Nephron (organoid): ENCODE measurements at regions not wholly inside any gene's neighbourhood (a gene's known extent, or its start where the extent isn't known, plus 50 kb on each side); places are given as distances from the start of the nearest gene placed in this dataset.

Source experiments
- H3K27ac Mint-ChIP-seq, 3 experiments: 2 replicates each; pipeline ENCODE4 v1.8.0; 2020; ENCODE audit warnings: mixed read lengths in 3 of 3, mild to moderate bottlenecking in 2 of 3, moderate library complexity in 1 of 3
- H3K27me3 Mint-ChIP-seq: 2 replicates; pipeline ENCODE4 v1.8.0; 2021; ENCODE audit warnings: low read depth, mild to moderate bottlenecking, moderate library complexity, mixed read lengths
- H3K36me3 Mint-ChIP-seq: 2 replicates; pipeline ENCODE4 v1.8.0; 2020; ENCODE audit warnings: low read depth, mixed read lengths
- H3K4me1 Mint-ChIP-seq: 2 replicates; pipeline ENCODE4 v1.8.0; 2020; ENCODE audit warnings: mixed read lengths
- H3K4me3 Mint-ChIP-seq, 3 experiments: 2 replicates each; pipeline ENCODE4 v1.8.0; 2020; ENCODE audit warnings: mild to moderate bottlenecking in 3 of 3, mixed read lengths in 3 of 3, moderate library complexity in 2 of 3
- H3K9me3 Mint-ChIP-seq: 2 replicates; pipeline ENCODE4 v1.8.0; 2020; ENCODE audit warnings: mixed read lengths
- CTCF ChIP-seq, 3 experiments: fragments of 200-600 bp; sonication (generic); IDR thresholded peaks; one replicate each; pipeline ENCODE4 v1.5.0; 2021; ENCODE audit warnings: antibody characterized with exemption in 3 of 3; ENCODE audit not compliant: unreplicated experiment in 3 of 3

- no peaks in the 10 kb centered on the region for H3K4me1 Mint-ChIP-seq
- no peaks in the 10 kb centered on the region for H3K36me3 Mint-ChIP-seq
- no peak for TF ChIP-seq CTCF (IDR thresholded peaks at IDR 0.05; ENCODE audit: unreplicated experiment in 3 of 3)
- H3K27me3 Mint-ChIP-seq, result no peaks in the 10 kb centered on the region
- H3K4me3 Mint-ChIP-seq, result no peak overlapping the region
- H3K27ac Mint-ChIP-seq, result no peak overlapping the region
- no peaks in the 10 kb centered on the region for H3K9me3 Mint-ChIP-seq
These were observed 613.8 kb upstream of the TENM4 start for GRCh38 chr11:80054582-80055165.

GRCh38 chr11:80048513-80048912 is 607.7 kb upstream of the TENM4 start:
- Mint-ChIP-seq H3K27me3 (peaks cover 3% of the 10 kb centered on the region), H3K36me3 (no peaks in the 10 kb centered on the region), H3K4me3 (no peak overlapping the region), H3K4me1 (no peaks in the 10 kb centered on the region), H3K9me3 (no peaks in the 10 kb centered on the region), H3K27ac (no peak overlapping the region)
- TF ChIP-seq CTCF (IDR thresholded peaks at IDR 0.05; ENCODE audit: unreplicated experiment in 3 of 3), result no peak

GRCh38 chr11:80041136-80042000 is 600.5 kb upstream of the TENM4 start:
- no peak overlapping the region for H3K27ac Mint-ChIP-seq
- H3K36me3 Mint-ChIP-seq, result no peaks in the 10 kb centered on the region
- no peak overlapping the region for H3K4me3 Mint-ChIP-seq
- peaks cover 3% of the 10 kb centered on the region for H3K27me3 Mint-ChIP-seq
- H3K9me3 Mint-ChIP-seq, result no peaks in the 10 kb centered on the region
- no peak for TF ChIP-seq CTCF (IDR thresholded peaks at IDR 0.05; ENCODE audit: unreplicated experiment in 3 of 3)
- no peaks in the 10 kb centered on the region for H3K4me1 Mint-ChIP-seq

- no peaks in the 10 kb centered on the region for H3K36me3 Mint-ChIP-seq
- peaks cover 3% of the 10 kb centered on the region for H3K9me3 Mint-ChIP-seq
- H3K4me3 Mint-ChIP-seq, result no peak overlapping the region
These were observed 594.0 kb upstream of the TENM4 start for GRCh38 chr11:80034801-80035200.

GRCh38 chr11:80031014-80031600 is 590.3 kb upstream of the TENM4 start:
- Mint-ChIP-seq H3K27me3 (no peaks in the 10 kb centered on the region), H3K4me3 (no peak overlapping the region), H3K9me3 (peaks cover 3% of the 10 kb centered on the region), H3K36me3 (no peaks in the 10 kb centered on the region), H3K4me1 (no peaks in the 10 kb centered on the region), H3K27ac (peak overlapping the region; percentile 15 to 89 (median 16))
- TF ChIP-seq CTCF (IDR thresholded peaks at IDR 0.05; ENCODE audit: unreplicated experiment in 3 of 3), result no peak

More at GRCh38 chr11:80034801-80035200, 594.0 kb upstream of the TENM4 start:
- TF ChIP-seq CTCF (IDR thresholded peaks at IDR 0.05; ENCODE audit: unreplicated experiment in 3 of 3), result no peak
- H3K27ac Mint-ChIP-seq, result no peak overlapping the region
- H3K4me1 Mint-ChIP-seq, result no peaks in the 10 kb centered on the region
- no peaks in the 10 kb centered on the region for H3K27me3 Mint-ChIP-seq
